CD4-positive, alpha-beta memory T cell (primary cell): ENCODE measurements at regions not wholly inside any gene's neighbourhood (a gene's known extent, or its start where the extent isn't known, plus 50 kb on each side); places are given as distances from the start of the nearest gene placed in this dataset.

ENCODE experiments used
- CTCF ChIA-PET: fragments of 350-600 bp; sonication (Branson Sonifier 250); formaldehyde crosslinking; loops from one replicate; lab custom pipeline; 2021; ENCODE audit warnings: inconsistent platforms; ENCODE audit not compliant: partially characterized antibody; lab: Charles Lee
- POLR2A ChIA-PET: fragments of 350-600 bp; sonication (Branson Sonifier 250); formaldehyde crosslinking; loops from one replicate; lab custom pipeline; 2021; ENCODE audit not compliant: partially characterized antibody; lab: Charles Lee
- DNase-seq, 5 donors: peaks; one replicate each; pipeline versions ENCODE4 v3.0.0 to v3.0.0-alpha.2; 2020 to 2022; ENCODE audit warnings: mixed read lengths in 1 of 5
- H3K27ac ChIP-seq: one replicate; pipeline ENCODE4 v1.7.0; 2013; ENCODE audit warnings: low read depth, low read length
- H3K27me3 ChIP-seq: 2 replicates; pipeline ENCODE4 v1.7.0; 2013; ENCODE audit warnings: mild to moderate bottlenecking, low read length, moderate library complexity; ENCODE audit not compliant: insufficient read depth
- H3K36me3 ChIP-seq: 2 replicates; pipeline ENCODE4 v1.7.0; 2013; ENCODE audit warnings: mild to moderate bottlenecking, low read length, moderate library complexity; ENCODE audit not compliant: insufficient read depth
- H3K4me1 ChIP-seq: 2 replicates; pipeline ENCODE4 v1.7.0; 2013; ENCODE audit warnings: mild to moderate bottlenecking, low read length, moderate library complexity; ENCODE audit not compliant: insufficient read depth
- H3K4me3 ChIP-seq, 2 donors: one replicate each; pipeline ENCODE4 v1.7.0; 2013; ENCODE audit warnings: low read length in 2 of 2, mild to moderate bottlenecking in 1 of 2
- H3K9me3 ChIP-seq, 2 donors: one replicate each; pipeline ENCODE4 v1.7.0; 2013; ENCODE audit warnings: low read length in 2 of 2, control low read depth in 1 of 2; ENCODE audit not compliant: control insufficient read depth in 1 of 2
- H3K27ac Mint-ChIP-seq, 7 donors: one replicate each; pipeline ENCODE4 v1.8.0; 2020 to 2021; ENCODE audit warnings: mixed read lengths in 7 of 7, mild to moderate bottlenecking in 6 of 7, inconsistent platforms in 3 of 7, moderate library complexity in 3 of 7
- H3K27me3 Mint-ChIP-seq, 2 donors: one replicate each; pipeline ENCODE4 v1.8.0; 2020 to 2021; ENCODE audit warnings: mixed read lengths in 2 of 2
- H3K36me3 Mint-ChIP-seq, 2 donors: one replicate each; pipeline ENCODE4 v1.8.0; 2020 to 2021; ENCODE audit warnings: mixed read lengths in 2 of 2, inconsistent platforms in 1 of 2, mild to moderate bottlenecking in 1 of 2
- H3K4me1 Mint-ChIP-seq, 4 donors: one replicate each; pipeline ENCODE4 v1.8.0; 2020 to 2021; ENCODE audit warnings: mixed read lengths in 4 of 4, mild to moderate bottlenecking in 1 of 4
- H3K4me3 Mint-ChIP-seq, 8 donors: one replicate each; pipeline ENCODE4 v1.8.0; 2020 to 2021; ENCODE audit warnings: mixed read lengths in 8 of 8, mild to moderate bottlenecking in 7 of 8, moderate library complexity in 6 of 8, inconsistent platforms in 3 of 8
- H3K9me3 Mint-ChIP-seq, 8 donors: one replicate each; pipeline ENCODE4 v1.8.0; 2020 to 2021; ENCODE audit warnings: mixed read lengths in 8 of 8, mild to moderate bottlenecking in 5 of 8, inconsistent platforms in 3 of 8, moderate library complexity in 1 of 8
- intact Hi-C: fragments of 100-400 bp; cut with micrococcal nuclease; formaldehyde crosslinking; loops from one replicate; pipeline ENCODE4 v1.15.1; 2023

GRCh38 chr6:139760128-139760527, 385.7 kb upstream of the CITED2 start:
- Histone ChIP-seq H3K27ac (no peak overlapping the region), H3K4me3 (no peak overlapping the region), H3K36me3 (no peaks in the 10 kb centered on the region), H3K4me1 (no peaks in the 10 kb centered on the region), H3K9me3 (no peaks in the 10 kb centered on the region), H3K27me3 (no peaks in the 10 kb centered on the region)
- Mint-ChIP-seq H3K9me3 (no peaks in the 10 kb centered on the region), H3K4me1 (peaks cover 0 to 8% (median 0%) of the 10 kb centered on the region in 4 donors), H3K36me3 (no peaks in the 10 kb centered on the region), H3K4me3 (no peak overlapping the region), H3K27me3 (no peaks in the 10 kb centered on the region), H3K27ac (no peak overlapping the region)
- DNase-seq, result no peak
- ChIA-PET CTCF (no interaction called here), POLR2A (no interaction called here)
- intact Hi-C loops, result loop anchor here (10.0 kb wide), 1 partner anchor 385 kb away; the partner anchor contains the start of gene CITED2

DNA sequence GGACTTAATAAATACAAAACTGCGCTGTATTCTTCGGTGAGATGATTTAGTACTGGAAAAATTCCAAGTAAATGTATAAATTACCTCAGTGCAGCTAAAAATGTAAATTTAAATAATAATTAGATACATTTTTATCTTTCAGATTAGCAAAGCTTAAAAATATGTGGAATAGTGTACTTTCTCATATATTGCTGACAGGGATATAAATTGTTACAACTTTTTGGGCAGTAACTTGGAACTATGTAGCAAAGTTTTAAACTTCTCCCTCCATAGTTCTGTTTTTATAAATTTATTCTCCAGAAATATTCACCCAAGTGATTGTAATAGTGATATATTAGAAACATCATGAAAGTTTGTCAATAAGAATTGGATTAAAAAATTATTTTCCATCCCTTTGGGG, 384.6 kb upstream of the CITED2 start:
- Mint-ChIP-seq H3K4me1 (no peaks in the 10 kb centered on the region), H3K4me3 (no peak overlapping the region), H3K27me3 (peaks cover 0 to 1% of the 10 kb centered on the region in 2 donors), H3K36me3 (no peaks in the 10 kb centered on the region), H3K27ac (no peak overlapping the region), H3K9me3 (no peaks in the 10 kb centered on the region)
- Histone ChIP-seq H3K27me3 (no peaks in the 10 kb centered on the region), H3K27ac (no peak overlapping the region), H3K9me3 (no peaks in the 10 kb centered on the region), H3K4me1 (no peaks in the 10 kb centered on the region), H3K4me3 (no peak overlapping the region), H3K36me3 (no peaks in the 10 kb centered on the region)
- DNase-seq, result no peak
- POLR2A ChIA-PET, result no interaction called here
- intact Hi-C loops, result no loop called here
- CTCF ChIA-PET, result no interaction called here

DNA sequence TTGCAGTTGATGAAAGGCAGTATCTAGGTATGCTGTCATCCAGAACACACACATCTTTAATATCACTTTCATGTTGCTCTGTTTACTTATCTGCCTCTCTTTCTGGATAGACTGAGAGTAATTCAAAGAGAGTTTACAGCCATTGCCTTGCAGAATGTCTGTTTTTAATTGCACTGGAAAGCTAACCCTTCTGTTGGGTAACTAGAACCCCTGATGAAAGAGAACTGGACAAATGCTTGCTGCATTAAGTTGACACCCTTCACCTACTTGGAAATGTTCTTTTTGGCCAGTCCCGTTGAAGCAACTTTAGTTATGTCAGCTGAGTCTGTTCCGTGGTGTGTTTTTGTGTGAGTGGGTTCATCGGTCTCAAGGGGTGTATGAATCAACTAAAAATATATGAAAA, 383.8 kb upstream of the CITED2 start:
- Mint-ChIP-seq H3K27ac (no peak overlapping the region), H3K9me3 (no peaks in the 10 kb centered on the region), H3K4me3 (no peak overlapping the region), H3K27me3 (peaks cover 0 to 1% of the 10 kb centered on the region in 2 donors), H3K36me3 (no peaks in the 10 kb centered on the region), H3K4me1 (no peaks in the 10 kb centered on the region)
- CTCF ChIA-PET, result no interaction called here
- Histone ChIP-seq H3K27ac (no peak overlapping the region), H3K4me3 (no peak overlapping the region), H3K9me3 (no peaks in the 10 kb centered on the region), H3K36me3 (no peaks in the 10 kb centered on the region), H3K4me1 (no peaks in the 10 kb centered on the region), H3K27me3 (no peaks in the 10 kb centered on the region)
- POLR2A ChIA-PET, result no interaction called here
- DNase-seq, result no peak
- intact Hi-C loops, result no loop called here

GRCh38 chr6:139757784-139758183, 383.3 kb upstream of the CITED2 start:
- CTCF ChIA-PET, result no interaction called here
- no peak overlapping the region for H3K27ac Mint-ChIP-seq
- H3K9me3 ChIP-seq, result no peaks in the 10 kb centered on the region
- H3K36me3 ChIP-seq, result no peaks in the 10 kb centered on the region
- intact Hi-C loops, result no loop called here
- H3K4me1 Mint-ChIP-seq, result no peaks in the 10 kb centered on the region
- H3K9me3 Mint-ChIP-seq, result no peaks in the 10 kb centered on the region
- H3K27ac ChIP-seq, result no peak overlapping the region
- H3K4me3 Mint-ChIP-seq, result no peak overlapping the region
- H3K27me3 ChIP-seq, result no peaks in the 10 kb centered on the region
- peaks cover 0 to 1% of the 10 kb centered on the region in 2 donors for H3K27me3 Mint-ChIP-seq
- no peak overlapping the region for H3K4me3 ChIP-seq
- DNase-seq, result no peak
- H3K4me1 ChIP-seq, result no peaks in the 10 kb centered on the region
- POLR2A ChIA-PET, result no interaction called here
- no peaks in the 10 kb centered on the region for H3K36me3 Mint-ChIP-seq

DNA sequence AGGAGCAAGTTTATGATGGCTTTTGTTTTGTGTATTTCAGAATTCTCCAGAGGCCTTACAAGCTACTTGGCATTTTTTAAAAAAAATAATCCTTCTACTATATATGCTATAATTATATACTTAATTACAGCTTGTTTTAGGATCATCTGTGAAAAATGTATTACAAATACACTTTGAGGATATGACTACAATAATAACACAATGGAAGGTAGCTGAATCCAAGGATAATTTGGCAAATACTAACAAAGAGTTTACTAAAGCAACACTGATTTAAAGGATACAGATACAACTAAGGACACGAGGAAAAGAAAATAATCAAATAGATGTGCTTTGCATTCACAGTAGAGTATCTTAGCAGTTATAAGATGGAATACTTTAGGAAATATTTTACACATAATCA, 381.9 kb upstream of the CITED2 start:
- ChIA-PET POLR2A (interaction anchor here (0.6 kb wide), 1 partner anchor 531 kb away, joined by 4 read pairs; no protein-coding TSS in a partner anchor), CTCF (interaction anchor here (0.8 kb wide), 1 partner anchor 382 kb away, joined by 5 read pairs; the partner anchor contains the start of gene CITED2)
- Histone ChIP-seq H3K27ac (no peak overlapping the region), H3K4me1 (no peaks in the 10 kb centered on the region), H3K27me3 (no peaks in the 10 kb centered on the region), H3K36me3 (no peaks in the 10 kb centered on the region), H3K4me3 (no peak overlapping the region), H3K9me3 (no peaks in the 10 kb centered on the region)
- H3K4me1 Mint-ChIP-seq, result no peaks in the 10 kb centered on the region
- no peak overlapping the region for H3K4me3 Mint-ChIP-seq
- H3K36me3 Mint-ChIP-seq, result no peaks in the 10 kb centered on the region
- intact Hi-C loops, result no loop called here
- no peaks in the 10 kb centered on the region for H3K9me3 Mint-ChIP-seq
- peaks cover 0 to 1% of the 10 kb centered on the region in 2 donors for H3K27me3 Mint-ChIP-seq
- H3K27ac Mint-ChIP-seq, result no peak overlapping the region
- DNase-seq, result no peak

GRCh38 chr6:139754898-139755775, 380.7 kb upstream of the CITED2 start:
- CTCF ChIA-PET, result interaction anchor here (0.7 to 1.6 kb wide), 2 partner anchors 9 to 69 kb away, joined by 3 read pairs; no protein-coding TSS in a partner anchor
- Histone ChIP-seq H3K9me3 (no peaks in the 10 kb centered on the region), H3K36me3 (no peaks in the 10 kb centered on the region), H3K27me3 (no peaks in the 10 kb centered on the region), H3K27ac (no peak overlapping the region), H3K4me3 (no peak overlapping the region), H3K4me1 (no peaks in the 10 kb centered on the region)
- Mint-ChIP-seq H3K36me3 (no peaks in the 10 kb centered on the region), H3K4me1 (no peaks in the 10 kb centered on the region), H3K9me3 (no peaks in the 10 kb centered on the region), H3K27ac (no peak overlapping the region), H3K4me3 (no peak overlapping the region), H3K27me3 (peaks cover 0 to 1% of the 10 kb centered on the region in 2 donors)
- intact Hi-C loops, result no loop called here
- DNase-seq, result no peak
- POLR2A ChIA-PET, result no interaction called here

GRCh38 chr6:139753198-139753861, 378.9 kb upstream of the CITED2 start:
- Mint-ChIP-seq H3K4me3 (no peak overlapping the region), H3K36me3 (no peaks in the 10 kb centered on the region), H3K4me1 (no peaks in the 10 kb centered on the region), H3K9me3 (no peaks in the 10 kb centered on the region), H3K27me3 (peaks cover 0 to 1% of the 10 kb centered on the region in 2 donors), H3K27ac (no peak overlapping the region)
- Histone ChIP-seq H3K9me3 (no peaks in the 10 kb centered on the region), H3K27me3 (no peaks in the 10 kb centered on the region), H3K27ac (no peak overlapping the region), H3K4me1 (no peaks in the 10 kb centered on the region), H3K4me3 (no peak overlapping the region), H3K36me3 (no peaks in the 10 kb centered on the region)
- POLR2A ChIA-PET, result no interaction called here
- intact Hi-C loops, result no loop called here
- no peak for DNase-seq
- CTCF ChIA-PET, result no interaction called here
